BJ (cell line): ENCODE measurements at regions not wholly inside any gene's neighbourhood (a gene's known extent, or its start where the extent isn't known, plus 50 kb on each side); places are given as distances from the start of the nearest gene placed in this dataset.

Experiments used
- CTCF ChIA-PET: fragments of 350-600 bp; formaldehyde crosslinking; extraction: SDS; loops from one replicate; lab custom pipeline; 2021; ENCODE audit warnings: antibody characterized with exemption, inconsistent platforms; lab: Yijun Ruan, JAX
- POLR2A ChIA-PET: fragments of 300-600 bp; sonication (Branson Sonifier 250); formaldehyde crosslinking; extraction: SDS; loops from one replicate; lab custom pipeline; 2021; ENCODE audit warnings: antibody characterized with exemption; lab: Charles Lee
- DNase-seq: peaks from one replicate; pipeline ENCODE4 v3.0.0-alpha.2; 2011; ENCODE audit warnings: low read depth
- H3K27me3 ChIP-seq: 2 replicates; pipeline ENCODE4 v1.6.0; 2011; ENCODE audit warnings: low read length; ENCODE audit not compliant: control insufficient read depth, insufficient read depth
- H3K36me3 ChIP-seq: 2 replicates; pipeline ENCODE4 v1.5.1; 2011; ENCODE audit warnings: low read length; ENCODE audit not compliant: control insufficient read depth, insufficient read depth
- H3K4me3 ChIP-seq: 2 replicates; pipeline ENCODE4 v1.5.1; 2011; ENCODE audit warnings: low read depth, mild to moderate bottlenecking, control low read depth, low read length
- CTCF ChIP-seq: IDR thresholded peaks from 2 replicates; pipeline ENCODE4 v1.5.1; 2011; ENCODE audit warnings: low read depth, mild to moderate bottlenecking, control low read depth, inconsistent platforms, low read length, moderate library complexity; ENCODE audit not compliant: insufficient read depth

- CTCF ChIA-PET = interaction anchor here (1.0 to 1.6 kb wide), 6 partner anchors 251 to 452 kb away, joined by 3 to 13 read pairs (median 3); no protein-coding TSS in a partner anchor
- TF ChIP-seq CTCF = no peak
- Histone ChIP-seq H3K36me3 (no peaks in the 10 kb centered on the region), H3K27me3 (peaks cover 10% of the 10 kb centered on the region), H3K4me3 (no peak overlapping the region)
- DNase-seq = no peak
- POLR2A ChIA-PET = no interaction called here
These were observed 300.9 kb downstream of the C16orf95 start for GRCh38 chr16:87016046-87017035.

DNA sequence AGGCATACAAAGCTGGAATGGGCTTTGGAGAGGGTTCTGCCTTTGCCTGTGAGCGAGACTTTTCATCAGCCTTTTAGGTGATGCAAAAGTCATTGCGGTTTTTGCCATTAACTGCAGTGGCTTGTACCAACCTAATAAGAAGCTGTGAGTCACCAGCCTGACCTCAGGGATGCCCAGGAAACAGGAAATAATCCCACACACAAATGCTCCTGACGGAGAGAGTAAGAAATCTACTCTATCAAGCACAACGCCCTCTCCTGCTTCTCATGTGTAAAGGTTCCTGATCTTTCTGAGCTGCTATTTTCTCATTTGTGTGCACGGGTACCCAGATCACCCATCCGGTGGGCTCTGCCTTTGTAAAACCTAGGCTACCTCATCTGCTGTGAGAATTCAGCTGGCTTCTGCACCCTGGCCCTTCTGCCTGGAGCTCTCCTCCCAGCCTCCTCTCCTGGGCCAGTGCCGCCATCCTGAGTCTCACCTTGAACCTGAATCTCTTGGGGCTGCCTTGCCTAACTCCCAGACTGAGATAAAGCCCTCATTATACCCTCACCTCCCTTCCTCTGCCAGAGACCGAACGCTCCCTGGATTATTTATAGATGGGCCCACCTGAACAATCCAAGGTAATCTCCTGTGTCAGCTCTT lies 299.7 kb downstream of the C16orf95 start:
- Histone ChIP-seq H3K36me3 (no peaks in the 10 kb centered on the region), H3K27me3 (peaks cover 9% of the 10 kb centered on the region), H3K4me3 (no peak overlapping the region)
- TF ChIP-seq CTCF = peak; percentile 40
- ChIA-PET POLR2A (no interaction called here), CTCF (interaction anchor here (0.6 to 1.6 kb wide), 12 partner anchors 11 to 456 kb away, joined by 3 to 13 read pairs (median 3); no protein-coding TSS in a partner anchor)
- peak; percentile 29 for DNase-seq

DNA sequence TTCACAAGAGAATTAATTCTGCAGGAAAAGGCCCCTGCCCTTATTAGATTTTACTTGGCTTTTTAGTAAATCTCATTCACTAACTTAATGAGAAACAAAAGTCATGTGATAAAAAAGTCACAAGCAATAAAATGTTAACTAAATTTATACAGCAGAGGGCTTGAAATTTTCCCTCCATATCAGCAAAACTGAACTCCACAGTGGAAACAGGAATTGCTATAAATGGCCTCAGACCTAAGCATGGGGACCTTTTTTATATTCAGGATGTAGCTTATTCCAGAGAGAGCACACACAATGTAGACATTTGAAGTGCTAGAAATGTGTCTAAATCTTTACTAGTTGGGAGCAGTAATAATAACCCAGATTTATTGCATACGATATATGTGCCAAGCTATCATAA lies 291.5 kb downstream of the C16orf95 start:
- DNase-seq = no peak
- ChIA-PET POLR2A (no interaction called here), CTCF (interaction anchor here (1.2 kb wide), 1 partner anchor 37 kb away, joined by 4 read pairs; no protein-coding TSS in a partner anchor)
- no peak for TF ChIP-seq CTCF
- peaks cover 13% of the 10 kb centered on the region for H3K27me3 ChIP-seq
- H3K4me3 ChIP-seq = no peak overlapping the region
- H3K36me3 ChIP-seq = no peaks in the 10 kb centered on the region

- DNase-seq = no peak
- H3K36me3 ChIP-seq = no peaks in the 10 kb centered on the region
- CTCF ChIA-PET = no interaction called here
- peaks cover 11% of the 10 kb centered on the region; the same call in 1 of the 2 replicates for H3K27me3 ChIP-seq
- no peak overlapping the region for H3K4me3 ChIP-seq
- POLR2A ChIA-PET = no interaction called here
- TF ChIP-seq CTCF = no peak
These were observed 290.1 kb downstream of the C16orf95 start for GRCh38 chr16:87027056-87027616.
